Kidney (tissue), 13 donors: ENCODE measurements at regions not wholly inside any gene's neighbourhood (a gene's known extent, or its start where the extent isn't known, plus 50 kb on each side); places are given as distances from the start of the nearest gene placed in this dataset.

Experiments
- DNase-seq, 5 donors: peaks; one replicate each; pipeline ENCODE4 v3.0.0-alpha.2; 2013 to 2020
- FAIRE-seq: peaks from 2 replicates; lab custom pipeline; 2012; peaks lifted over from hg19 to GRCh38; lab: Jason Lieb, UNC
- H3K27ac ChIP-seq, 2 donors: one replicate each; pipeline ENCODE4 v1.7.0; 2013; ENCODE audit warnings: low read depth in 2 of 2, low read length in 2 of 2, inconsistent platforms in 1 of 2
- H3K27me3 ChIP-seq: one replicate; pipeline ENCODE4 v1.7.1; 2013; ENCODE audit warnings: low read length, inconsistent platforms; ENCODE audit not compliant: control insufficient read depth, insufficient read depth
- H3K36me3 ChIP-seq, 3 donors: one replicate each; pipeline versions ENCODE4 v1.7.0 to v1.7.1; 2013; ENCODE audit warnings: low read length in 3 of 3, control low read depth in 1 of 3, inconsistent platforms in 1 of 3; ENCODE audit not compliant: insufficient read depth in 3 of 3, control insufficient read depth in 2 of 3
- H3K4me1 ChIP-seq, 3 donors: one replicate each; pipeline versions ENCODE4 v1.7.0 to v1.7.1; 2013; ENCODE audit warnings: low read length in 3 of 3, inconsistent platforms in 1 of 3, low read depth in 1 of 3; ENCODE audit not compliant: control insufficient read depth in 2 of 3, insufficient read depth in 2 of 3
- H3K4me3 ChIP-seq, 3 donors: one replicate each; pipeline versions ENCODE4 v1.7.0 to v1.8.1; 2013; ENCODE audit warnings: low read length in 3 of 3, control low read depth in 1 of 3, inconsistent platforms in 1 of 3
- H3K9ac ChIP-seq, 3 donors: one replicate each; pipeline versions ENCODE4 v1.7.0 to v1.7.1; 2013; ENCODE audit warnings: low read length in 3 of 3, control low read depth in 1 of 3, inconsistent platforms in 1 of 3
- H3K9me3 ChIP-seq, 3 donors: one replicate each; pipeline versions ENCODE4 v1.7.0 to v1.7.1; 2013; ENCODE audit warnings: low read length in 3 of 3, control low read depth in 1 of 3, inconsistent platforms in 1 of 3; ENCODE audit not compliant: control insufficient read depth in 2 of 3, insufficient read depth in 1 of 3
- intact Hi-C: fragments of 100-400 bp; cut with DNase I; formaldehyde crosslinking; loops from one replicate; pipeline ENCODE4 v1.11.1; 2022
- TF ChIP-seq, protein P1 (sequence below): IDR thresholded peaks from 3 replicates; pipeline ENCODE4 v1.5.1; 2012; ENCODE audit warnings: mild to moderate bottlenecking, moderate library complexity, borderline replicate concordance; ENCODE audit not compliant: insufficient read depth; ENCODE audit errors: extremely low read depth
- donor health status: control.
- donor health status: control.
- donor health status: control.
- donor health status: control.
- donor health status: control.
- donor health status: DM: yes; HTN: yes; CAD: no.
- donor health status: Normal renal cell carcinoma (clear cell type).

DNA sequence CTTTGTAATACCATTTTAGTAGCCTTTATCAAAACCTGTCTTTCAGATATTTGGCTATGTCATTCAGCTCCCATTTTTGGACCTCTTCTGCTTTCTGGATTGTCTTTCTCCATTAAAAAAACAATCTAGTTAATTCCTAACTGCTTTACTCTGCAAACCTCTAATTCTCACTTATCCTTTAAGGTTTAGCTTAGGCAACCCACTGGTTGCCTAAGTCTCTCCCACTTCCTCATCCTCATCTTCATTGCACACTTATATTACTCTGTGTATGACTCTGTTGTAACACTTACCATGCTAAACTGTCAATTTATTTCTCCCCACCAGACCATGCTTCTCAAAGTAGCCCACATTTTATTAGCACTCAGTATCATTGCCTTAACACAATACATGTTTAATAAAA is 205.0 kb upstream of the DMRTA1 start:
- TF ChIP-seq, protein P1, sequence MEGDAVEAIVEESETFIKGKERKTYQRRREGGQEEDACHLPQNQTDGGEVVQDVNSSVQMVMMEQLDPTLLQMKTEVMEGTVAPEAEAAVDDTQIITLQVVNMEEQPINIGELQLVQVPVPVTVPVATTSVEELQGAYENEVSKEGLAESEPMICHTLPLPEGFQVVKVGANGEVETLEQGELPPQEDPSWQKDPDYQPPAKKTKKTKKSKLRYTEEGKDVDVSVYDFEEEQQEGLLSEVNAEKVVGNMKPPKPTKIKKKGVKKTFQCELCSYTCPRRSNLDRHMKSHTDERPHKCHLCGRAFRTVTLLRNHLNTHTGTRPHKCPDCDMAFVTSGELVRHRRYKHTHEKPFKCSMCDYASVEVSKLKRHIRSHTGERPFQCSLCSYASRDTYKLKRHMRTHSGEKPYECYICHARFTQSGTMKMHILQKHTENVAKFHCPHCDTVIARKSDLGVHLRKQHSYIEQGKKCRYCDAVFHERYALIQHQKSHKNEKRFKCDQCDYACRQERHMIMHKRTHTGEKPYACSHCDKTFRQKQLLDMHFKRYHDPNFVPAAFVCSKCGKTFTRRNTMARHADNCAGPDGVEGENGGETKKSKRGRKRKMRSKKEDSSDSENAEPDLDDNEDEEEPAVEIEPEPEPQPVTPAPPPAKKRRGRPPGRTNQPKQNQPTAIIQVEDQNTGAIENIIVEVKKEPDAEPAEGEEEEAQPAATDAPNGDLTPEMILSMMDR = no peak
- no peak for DNase-seq
- FAIRE-seq = no peak

DNA sequence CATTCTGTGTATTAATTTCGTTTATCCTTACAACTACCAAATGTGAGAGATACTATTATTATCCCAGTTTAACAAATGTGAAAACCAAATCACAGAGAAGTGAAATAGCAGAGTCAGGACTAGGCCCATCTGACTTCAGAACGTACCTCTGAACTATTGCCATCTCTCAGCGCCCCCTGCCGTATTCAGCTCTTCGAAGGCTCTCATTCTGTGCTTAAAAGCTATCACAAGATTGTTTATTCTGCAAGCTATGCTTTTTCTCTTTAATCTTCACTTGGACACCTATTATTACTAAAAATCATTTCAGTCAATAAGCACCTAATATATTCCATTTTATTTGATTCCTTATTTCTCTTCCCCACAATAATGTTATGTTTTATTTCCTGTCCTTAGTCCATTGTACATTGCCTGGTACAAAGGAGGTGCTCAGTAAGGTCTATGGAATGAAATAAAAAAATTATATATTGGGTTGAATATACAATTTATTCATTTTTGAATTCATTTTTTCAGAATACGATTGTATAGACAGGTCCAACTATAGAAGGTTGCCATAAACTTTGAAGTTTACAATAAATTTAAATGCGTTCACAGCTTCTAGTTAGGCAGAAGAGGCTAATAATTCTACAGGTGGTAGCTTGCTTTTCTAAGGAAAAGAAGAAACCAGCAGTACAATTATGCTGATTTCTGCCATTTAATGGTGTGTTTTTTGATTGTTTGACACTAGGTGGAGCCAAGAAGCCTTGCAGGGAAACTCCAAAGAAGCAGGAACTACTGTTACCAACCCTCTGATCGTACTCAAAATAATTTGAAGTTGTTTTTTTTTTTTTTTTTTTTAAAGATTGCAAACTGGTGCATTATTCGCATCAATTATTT is 202.2 kb upstream of the DMRTA1 start:
- no peaks in the 10 kb centered on the region for H3K9me3 ChIP-seq
- TF ChIP-seq, protein P1 = peak; percentile 47
- H3K4me1 ChIP-seq = no peaks in the 10 kb centered on the region
- H3K27ac ChIP-seq = no peak overlapping the region
- H3K27me3 ChIP-seq = no peaks in the 10 kb centered on the region
- H3K36me3 ChIP-seq = no peaks in the 10 kb centered on the region
- intact Hi-C loops = no loop called here
- peak overlapping the region in 1 of 3 donors; percentile 32 for H3K4me3 ChIP-seq
- H3K9ac ChIP-seq = no peak overlapping the region
- peak; percentile 87 for FAIRE-seq
- DNase-seq = peak in 2 of 5 donors; percentile 15 to 36

More for the DNA sequence above, 205.0 kb upstream of the DMRTA1 start:
- H3K27ac ChIP-seq = no peak overlapping the region
- H3K36me3 ChIP-seq = no peaks in the 10 kb centered on the region
- H3K4me1 ChIP-seq = no peaks in the 10 kb centered on the region
- no peak overlapping the region for H3K9ac ChIP-seq
- no peaks in the 10 kb centered on the region for H3K27me3 ChIP-seq
- intact Hi-C loops = no loop called here
- H3K9me3 ChIP-seq = no peaks in the 10 kb centered on the region
- no peak overlapping the region for H3K4me3 ChIP-seq

- no peak for FAIRE-seq
- no peak overlapping the region for H3K4me3 ChIP-seq
- no peak for DNase-seq
- no peaks in the 10 kb centered on the region for H3K36me3 ChIP-seq
- H3K27me3 ChIP-seq = no peaks in the 10 kb centered on the region
- H3K9me3 ChIP-seq = peaks cover 0 to 12% (median 0%) of the 10 kb centered on the region in 3 donors
- H3K4me1 ChIP-seq = no peaks in the 10 kb centered on the region
- intact Hi-C loops = no loop called here
- TF ChIP-seq, protein P1 = no peak
- no peak overlapping the region for H3K27ac ChIP-seq
- H3K9ac ChIP-seq = no peak overlapping the region
These were observed 191.3 kb upstream of the DMRTA1 start for GRCh38 chr9:22255337-22255736.
